Neutrophil (primary cell): ENCODE measurements at regions not wholly inside any gene's neighbourhood (a gene's known extent, or its start where the extent isn't known, plus 50 kb on each side); places are given as distances from the start of the nearest gene placed in this dataset.
"Not testable (repeated sequence)": the region's sequence is repeated elsewhere in the genome, so short reads cannot be mapped to it uniquely, and the experiment has no call there.

ENCODE experiments used
- H3K27ac ChIP-seq: fragments of 200-600 bp; sonication (generic); 2 replicates; pipeline ENCODE4 v1.5.1; 2016; ENCODE audit warnings: mild to moderate bottlenecking, moderate library complexity
- H3K27me3 ChIP-seq: fragments of 200-600 bp; sonication (generic); 2 replicates; pipeline ENCODE4 v1.6.0; 2016; ENCODE audit warnings: mild to moderate bottlenecking
- H3K36me3 ChIP-seq: fragments of 200-600 bp; sonication (generic); 2 replicates; pipeline ENCODE4 v1.5.1; 2017
- H3K4me1 ChIP-seq, 2 experiments: fragments of 200-600 bp in 1 of 2; sonication (generic) in 1 of 2; 1 replicate in 1 of 2; 2 replicates in 1 of 2; pipeline versions ENCODE4 v1.5.1 to v1.6.1; 2013 to 2016; ENCODE audit warnings: low read depth in 1 of 2, low read length in 1 of 2, mild to moderate bottlenecking in 1 of 2, moderate library complexity in 1 of 2; ENCODE audit not compliant: control insufficient read depth in 1 of 2, insufficient read depth in 1 of 2
- H3K4me3 ChIP-seq, 2 experiments: fragments of 200-600 bp in 1 of 2; sonication (generic) in 1 of 2; 1 replicate in 1 of 2; 2 replicates in 1 of 2; pipeline ENCODE4 v1.5.1; 2013 to 2016; ENCODE audit warnings: low read depth in 1 of 2, low read length in 1 of 2, mild to moderate bottlenecking in 1 of 2, moderate library complexity in 1 of 2
- H3K9me3 ChIP-seq: fragments of 200-600 bp; sonication (generic); 2 replicates; pipeline ENCODE4 v1.5.1; 2016
- TF ChIP-seq, protein P1 (sequence below): fragments of 200-600 bp; sonication (generic); IDR thresholded peaks from 2 replicates; pipeline ENCODE4 v1.5.1; 2016; ENCODE audit warnings: antibody characterized with exemption

DNA sequence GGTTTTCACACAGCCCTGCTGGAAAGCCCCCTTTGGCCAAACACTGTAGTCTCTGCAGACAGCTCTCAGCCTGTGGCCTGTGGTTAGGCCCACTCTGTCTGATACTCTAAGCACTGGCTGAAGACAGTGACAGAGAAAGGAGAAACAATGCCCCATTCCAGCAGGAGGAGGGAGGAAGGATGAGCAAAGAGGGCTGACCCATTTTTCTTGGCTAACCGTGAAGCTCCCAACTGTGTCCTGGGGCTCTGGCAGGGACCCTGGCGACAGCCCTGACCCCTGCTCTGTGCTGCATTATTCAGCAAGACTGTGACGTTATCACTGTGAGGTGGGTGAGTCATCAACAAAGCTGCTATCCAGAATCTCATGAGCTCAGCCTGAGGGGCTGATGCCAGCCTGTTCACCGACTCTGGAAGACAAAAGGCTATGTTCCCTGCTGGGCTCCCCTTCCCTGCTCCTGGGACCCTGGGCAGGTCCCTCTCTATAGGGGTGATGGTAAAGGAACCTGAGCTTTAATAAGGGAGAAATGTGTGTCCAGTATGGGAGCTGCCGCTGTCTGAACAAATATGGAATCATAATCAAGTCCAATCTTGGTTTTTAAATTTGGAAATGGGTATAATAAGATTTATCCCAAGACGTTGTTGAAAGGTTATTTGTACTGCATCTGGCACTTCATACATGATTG, 107.0 kb downstream of the RHOU start:
- Histone ChIP-seq H3K36me3 (no peaks in the 10 kb centered on the region), H3K9me3 (no peaks in the 10 kb centered on the region), H3K27me3 (no peaks in the 10 kb centered on the region), H3K4me1 (peaks cover 11 to 13% of the 10 kb centered on the region in 2 experiments), H3K27ac (no peak overlapping the region), H3K4me3 (no peak overlapping the region)
- TF ChIP-seq, protein P1, sequence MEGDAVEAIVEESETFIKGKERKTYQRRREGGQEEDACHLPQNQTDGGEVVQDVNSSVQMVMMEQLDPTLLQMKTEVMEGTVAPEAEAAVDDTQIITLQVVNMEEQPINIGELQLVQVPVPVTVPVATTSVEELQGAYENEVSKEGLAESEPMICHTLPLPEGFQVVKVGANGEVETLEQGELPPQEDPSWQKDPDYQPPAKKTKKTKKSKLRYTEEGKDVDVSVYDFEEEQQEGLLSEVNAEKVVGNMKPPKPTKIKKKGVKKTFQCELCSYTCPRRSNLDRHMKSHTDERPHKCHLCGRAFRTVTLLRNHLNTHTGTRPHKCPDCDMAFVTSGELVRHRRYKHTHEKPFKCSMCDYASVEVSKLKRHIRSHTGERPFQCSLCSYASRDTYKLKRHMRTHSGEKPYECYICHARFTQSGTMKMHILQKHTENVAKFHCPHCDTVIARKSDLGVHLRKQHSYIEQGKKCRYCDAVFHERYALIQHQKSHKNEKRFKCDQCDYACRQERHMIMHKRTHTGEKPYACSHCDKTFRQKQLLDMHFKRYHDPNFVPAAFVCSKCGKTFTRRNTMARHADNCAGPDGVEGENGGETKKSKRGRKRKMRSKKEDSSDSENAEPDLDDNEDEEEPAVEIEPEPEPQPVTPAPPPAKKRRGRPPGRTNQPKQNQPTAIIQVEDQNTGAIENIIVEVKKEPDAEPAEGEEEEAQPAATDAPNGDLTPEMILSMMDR = no peak

DNA sequence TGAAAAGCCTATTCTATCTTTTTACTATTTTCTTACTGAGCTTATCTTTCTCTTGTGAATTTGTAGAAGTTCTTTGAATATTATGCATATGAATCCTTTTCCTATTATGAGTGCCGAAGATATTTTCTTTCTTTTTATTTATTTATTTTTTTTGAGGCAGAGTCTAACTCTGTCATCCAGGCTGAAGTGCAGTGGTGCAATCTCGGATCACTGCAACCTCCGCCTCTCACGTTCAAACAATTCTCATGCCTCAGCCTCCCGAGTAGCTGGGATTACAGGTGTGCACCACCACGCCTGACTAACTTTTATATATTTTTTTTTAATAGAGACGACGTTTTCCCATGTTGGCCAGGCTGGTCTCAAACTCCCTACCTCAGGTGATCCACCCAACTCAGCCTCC, 109.8 kb downstream of the RHOU start:
- no peaks in the 10 kb centered on the region for H3K4me1 ChIP-seq
- no peaks in the 10 kb centered on the region for H3K36me3 ChIP-seq
- no peaks in the 10 kb centered on the region for H3K27me3 ChIP-seq
- TF ChIP-seq, protein P1 = no peak
- H3K27ac ChIP-seq = no peak overlapping the region
- no peaks in the 10 kb centered on the region for H3K9me3 ChIP-seq
- H3K4me3 ChIP-seq = no peak overlapping the region

DNA sequence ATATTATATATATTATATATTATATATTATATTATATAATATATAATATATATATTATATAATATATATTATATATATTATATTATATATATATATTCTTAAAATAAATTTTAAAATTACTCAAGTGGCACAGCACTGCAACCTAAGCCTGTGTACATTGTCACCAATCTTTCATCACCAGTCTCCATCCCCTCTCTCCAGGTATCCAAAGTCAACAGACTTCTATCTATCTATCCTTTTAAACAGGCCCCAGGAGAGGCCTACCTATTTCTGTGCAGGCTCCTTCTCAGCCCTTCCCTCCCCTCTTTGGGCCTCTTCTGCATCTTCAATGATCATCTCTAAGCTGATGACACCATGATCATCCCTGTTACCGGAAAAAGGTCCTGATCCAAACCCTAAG, 111.7 kb downstream of the RHOU start:
- Histone ChIP-seq H3K27me3 (no peaks in the 10 kb centered on the region), H3K4me1 (peaks cover 0 to 6% of the 10 kb centered on the region in 2 experiments), H3K4me3 (no peak overlapping the region), H3K9me3 (no peaks in the 10 kb centered on the region), H3K36me3 (no peaks in the 10 kb centered on the region), H3K27ac (no peak overlapping the region)
- TF ChIP-seq, protein P1 = no peak

DNA sequence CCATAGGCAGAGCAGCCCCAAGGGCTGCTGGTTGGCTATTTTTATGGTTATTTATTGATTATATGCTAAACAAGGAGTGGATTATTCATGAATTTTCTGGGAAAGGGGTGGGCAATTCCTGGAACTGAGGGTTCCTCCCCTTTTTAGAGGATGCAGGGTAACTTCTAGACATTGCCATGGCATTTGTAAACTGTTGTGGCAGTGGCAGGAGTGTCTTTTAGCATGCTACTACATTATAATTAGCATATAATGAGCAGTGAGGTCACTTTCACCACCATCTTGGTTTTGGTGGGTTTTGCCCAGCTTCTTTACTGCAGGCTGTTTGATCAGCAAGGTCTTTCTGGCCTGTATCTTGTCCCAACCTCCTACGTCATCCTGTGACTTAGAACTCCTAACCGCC, 112.2 kb downstream of the RHOU start:
- H3K27ac ChIP-seq, H3K4me3 ChIP-seq, H3K27me3 ChIP-seq, H3K9me3 ChIP-seq, H3K36me3 ChIP-seq: not testable (repeated sequence)
- H3K4me1 ChIP-seq = peaks cover 0 to 11% of the 10 kb centered on the region in 2 experiments

DNA sequence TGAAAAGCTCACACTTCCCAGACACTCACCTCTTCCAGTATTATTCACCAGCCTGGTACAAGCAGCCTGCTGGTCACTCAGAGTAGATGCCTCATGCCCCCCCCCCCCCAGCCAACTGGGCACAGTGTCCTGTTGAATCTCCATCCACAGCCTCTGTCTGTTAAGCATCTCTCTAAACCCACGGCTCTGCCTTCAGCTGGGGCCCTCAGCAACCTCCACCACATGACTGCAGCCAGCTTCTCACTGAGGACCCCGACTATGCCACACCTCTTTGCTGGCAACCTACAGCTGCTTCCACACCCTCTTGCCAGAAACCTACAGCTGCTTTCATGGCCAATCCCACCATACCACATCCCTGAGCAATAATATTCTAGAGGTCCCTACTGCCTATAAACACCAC, 113.1 kb downstream of the RHOU start:
- Histone ChIP-seq H3K4me1 (peaks cover 0 to 13% of the 10 kb centered on the region in 2 experiments), H3K27ac (no peak overlapping the region), H3K4me3 (no peak overlapping the region), H3K27me3 (no peaks in the 10 kb centered on the region), H3K36me3 (no peaks in the 10 kb centered on the region), H3K9me3 (no peaks in the 10 kb centered on the region)
- TF ChIP-seq, protein P1 = no peak

DNA sequence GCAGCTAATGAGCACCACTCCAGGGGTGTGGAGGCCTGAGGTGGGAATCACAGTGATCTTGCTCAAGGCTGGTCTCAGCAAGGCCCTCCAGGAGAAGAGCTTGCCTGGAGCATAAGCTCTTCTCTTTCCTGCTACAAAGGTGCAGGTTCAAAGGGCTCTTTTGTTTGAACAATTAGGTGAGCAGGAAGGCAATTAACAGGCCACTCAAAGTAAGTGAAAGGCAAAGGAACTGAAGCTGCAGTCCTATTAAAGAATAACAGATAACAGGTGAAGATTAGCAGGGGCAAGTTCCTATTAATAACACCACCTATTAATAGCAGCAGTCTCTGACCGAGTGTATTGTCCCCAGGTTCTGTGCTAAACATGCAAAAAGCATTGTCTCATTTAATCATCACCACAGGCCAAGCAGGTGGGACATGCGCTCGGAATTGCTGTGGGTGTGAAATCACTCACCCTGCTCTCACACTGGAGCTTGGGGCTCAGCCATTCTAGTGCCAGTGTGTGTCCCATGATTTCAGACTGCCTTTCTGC, 113.8 kb downstream of the RHOU start:
- TF ChIP-seq, protein P1 = no peak
- no peaks in the 10 kb centered on the region for H3K9me3 ChIP-seq
- H3K4me3 ChIP-seq = no peak overlapping the region
- H3K27ac ChIP-seq = no peak overlapping the region
- H3K4me1 ChIP-seq = peaks cover 0 to 13% of the 10 kb centered on the region in 2 experiments
- no peaks in the 10 kb centered on the region for H3K27me3 ChIP-seq
- H3K36me3 ChIP-seq = no peaks in the 10 kb centered on the region
